ENCODE measurements at regions not wholly inside any gene's neighbourhood (a gene's known extent, or its start where the extent isn't known, plus 50 kb on each side); places are given as distances from the start of the nearest gene placed in this dataset.

- no peaks in the 10 kb centered on the region for H3K4me1 ChIP-seq (ENCODE audit: control insufficient read depth, insufficient read depth, low read length)
- no peaks in the 10 kb centered on the region for H3K27me3 ChIP-seq (ENCODE audit: control insufficient read depth, insufficient read depth, low read length)
- H3K4me3 ChIP-seq (ENCODE audit: low read length), result no peak overlapping the region
- 100% methylated on average over 1 of the region's 7 CpGs for WGBS (ENCODE audit: insufficient coverage, insufficient read length)
- no peaks in the 10 kb centered on the region for H3K36me3 ChIP-seq (ENCODE audit: control insufficient read depth, insufficient read depth, low read length)
- no peak for DNase-seq (ENCODE audit: low read depth, low spot score)
- no peaks in the 10 kb centered on the region for H3K9me3 ChIP-seq (ENCODE audit: control insufficient read depth, insufficient read depth, low read length)
- H3K27ac ChIP-seq (ENCODE audit: low read length), result no peak overlapping the region
These were observed 967.4 kb downstream of the EFNB2 start for GRCh38 chr13:105567951-105568525.

- H3K4me3 ChIP-seq (ENCODE audit: low read length), result no peak overlapping the region
- H3K9me3 ChIP-seq (ENCODE audit: control insufficient read depth, insufficient read depth, low read length), result no peaks in the 10 kb centered on the region; the same call in 1 of the 2 replicates
- no peaks in the 10 kb centered on the region for H3K27me3 ChIP-seq (ENCODE audit: control insufficient read depth, insufficient read depth, low read length)
- no peak for DNase-seq (ENCODE audit: low read depth, low spot score)
- no peak overlapping the region for H3K27ac ChIP-seq (ENCODE audit: low read length)
- WGBS (ENCODE audit: insufficient coverage, insufficient read length), result no CpG with 5 or more reads among the region's 3 CpGs
- no peaks in the 10 kb centered on the region for H3K36me3 ChIP-seq (ENCODE audit: control insufficient read depth, insufficient read depth, low read length)
- no peaks in the 10 kb centered on the region for H3K4me1 ChIP-seq (ENCODE audit: control insufficient read depth, insufficient read depth, low read length)
These were observed 970.2 kb downstream of the EFNB2 start for GRCh38 chr13:105565136-105565727.

GRCh38 chr13:105552078-105552477 is 983.4 kb downstream of the EFNB2 start:
- H3K9me3 ChIP-seq (ENCODE audit: control insufficient read depth, insufficient read depth, low read length), result no peaks in the 10 kb centered on the region
- H3K27ac ChIP-seq (ENCODE audit: low read length), result no peak overlapping the region
- H3K4me3 ChIP-seq (ENCODE audit: low read length), result no peak overlapping the region
- no peaks in the 10 kb centered on the region for H3K4me1 ChIP-seq (ENCODE audit: control insufficient read depth, insufficient read depth, low read length)
- H3K27me3 ChIP-seq (ENCODE audit: control insufficient read depth, insufficient read depth, low read length), result no peaks in the 10 kb centered on the region
- no CpG with 5 or more reads among the region's 12 CpGs for WGBS (ENCODE audit: insufficient coverage, insufficient read length)
- no peaks in the 10 kb centered on the region for H3K36me3 ChIP-seq (ENCODE audit: control insufficient read depth, insufficient read depth, low read length)
- DNase-seq (ENCODE audit: low read depth, low spot score), result no peak

GRCh38 chr13:105547851-105548250 is 987.6 kb downstream of the EFNB2 start:
- Histone ChIP-seq H3K36me3 (ENCODE audit: control insufficient read depth, insufficient read depth, low read length) (no peaks in the 10 kb centered on the region), H3K27me3 (ENCODE audit: control insufficient read depth, insufficient read depth, low read length) (no peaks in the 10 kb centered on the region), H3K4me1 (ENCODE audit: control insufficient read depth, insufficient read depth, low read length) (no peaks in the 10 kb centered on the region), H3K9me3 (ENCODE audit: control insufficient read depth, insufficient read depth, low read length) (no peaks in the 10 kb centered on the region), H3K4me3 (ENCODE audit: low read length) (no peak overlapping the region), H3K27ac (ENCODE audit: low read length) (no peak overlapping the region)
- DNase-seq (ENCODE audit: low read depth, low spot score), result no peak
- WGBS (ENCODE audit: insufficient coverage, insufficient read length), result no CpG with 5 or more reads among the region's 3 CpGs

- no CpG with 5 or more reads among the region's 5 CpGs for WGBS (ENCODE audit: insufficient coverage, insufficient read length)
- no peaks in the 10 kb centered on the region for H3K36me3 ChIP-seq (ENCODE audit: control insufficient read depth, insufficient read depth, low read length)
- H3K4me3 ChIP-seq (ENCODE audit: low read length), result no peak overlapping the region
- H3K27me3 ChIP-seq (ENCODE audit: control insufficient read depth, insufficient read depth, low read length), result no peaks in the 10 kb centered on the region
- DNase-seq (ENCODE audit: low read depth, low spot score), result no peak
- H3K9me3 ChIP-seq (ENCODE audit: control insufficient read depth, insufficient read depth, low read length), result no peaks in the 10 kb centered on the region
- no peaks in the 10 kb centered on the region for H3K4me1 ChIP-seq (ENCODE audit: control insufficient read depth, insufficient read depth, low read length)
- no peak overlapping the region for H3K27ac ChIP-seq (ENCODE audit: low read length)
These were observed 989.7 kb downstream of the EFNB2 start for GRCh38 chr13:105545811-105546210.

GRCh38 chr13:105543742-105544141 is 991.7 kb downstream of the EFNB2 start:
- no peak overlapping the region for H3K27ac ChIP-seq (ENCODE audit: low read length)
- H3K4me3 ChIP-seq (ENCODE audit: low read length), result no peak overlapping the region
- H3K9me3 ChIP-seq (ENCODE audit: control insufficient read depth, insufficient read depth, low read length), result no peaks in the 10 kb centered on the region
- no CpG with 5 or more reads among the region's 2 CpGs for WGBS (ENCODE audit: insufficient coverage, insufficient read length)
- H3K36me3 ChIP-seq (ENCODE audit: control insufficient read depth, insufficient read depth, low read length), result no peaks in the 10 kb centered on the region
- DNase-seq (ENCODE audit: low read depth, low spot score), result no peak
- no peaks in the 10 kb centered on the region for H3K27me3 ChIP-seq (ENCODE audit: control insufficient read depth, insufficient read depth, low read length)
- no peaks in the 10 kb centered on the region for H3K4me1 ChIP-seq (ENCODE audit: control insufficient read depth, insufficient read depth, low read length)

GRCh38 chr13:105541565-105541964 is 993.9 kb downstream of the EFNB2 start:
- no peaks in the 10 kb centered on the region for H3K27me3 ChIP-seq (ENCODE audit: control insufficient read depth, insufficient read depth, low read length)
- H3K9me3 ChIP-seq (ENCODE audit: control insufficient read depth, insufficient read depth, low read length), result no peaks in the 10 kb centered on the region
- no peak for DNase-seq (ENCODE audit: low read depth, low spot score)
- H3K36me3 ChIP-seq (ENCODE audit: control insufficient read depth, insufficient read depth, low read length), result no peaks in the 10 kb centered on the region
- H3K27ac ChIP-seq (ENCODE audit: low read length), result no peak overlapping the region
- no CpG with 5 or more reads among the region's 2 CpGs for WGBS (ENCODE audit: insufficient coverage, insufficient read length)
- H3K4me3 ChIP-seq (ENCODE audit: low read length), result no peak overlapping the region
- no peaks in the 10 kb centered on the region for H3K4me1 ChIP-seq (ENCODE audit: control insufficient read depth, insufficient read depth, low read length)

GRCh38 chr13:105538346-105538745 is 997.1 kb downstream of the EFNB2 start:
- H3K4me1 ChIP-seq (ENCODE audit: control insufficient read depth, insufficient read depth, low read length), result no peaks in the 10 kb centered on the region
- DNase-seq (ENCODE audit: low read depth, low spot score), result peak; percentile 1
- H3K36me3 ChIP-seq (ENCODE audit: control insufficient read depth, insufficient read depth, low read length), result no peaks in the 10 kb centered on the region
- H3K9me3 ChIP-seq (ENCODE audit: control insufficient read depth, insufficient read depth, low read length), result no peaks in the 10 kb centered on the region
- H3K4me3 ChIP-seq (ENCODE audit: low read length), result no peak overlapping the region
- no peak overlapping the region for H3K27ac ChIP-seq (ENCODE audit: low read length)
- no CpG with 5 or more reads among the region's 4 CpGs for WGBS (ENCODE audit: insufficient coverage, insufficient read length)
- no peaks in the 10 kb centered on the region for H3K27me3 ChIP-seq (ENCODE audit: control insufficient read depth, insufficient read depth, low read length)

GRCh38 chr13:105537113-105537512 is 998.3 kb downstream of the EFNB2 start:
- Histone ChIP-seq H3K9me3 (ENCODE audit: control insufficient read depth, insufficient read depth, low read length) (no peaks in the 10 kb centered on the region), H3K27me3 (ENCODE audit: control insufficient read depth, insufficient read depth, low read length) (no peaks in the 10 kb centered on the region), H3K36me3 (ENCODE audit: control insufficient read depth, insufficient read depth, low read length) (no peaks in the 10 kb centered on the region), H3K4me3 (ENCODE audit: low read length) (no peak overlapping the region), H3K4me1 (ENCODE audit: control insufficient read depth, insufficient read depth, low read length) (no peaks in the 10 kb centered on the region), H3K27ac (ENCODE audit: low read length) (no peak overlapping the region)
- DNase-seq (ENCODE audit: low read depth, low spot score), result no peak
- no CpG with 5 or more reads among the region's 7 CpGs for WGBS (ENCODE audit: insufficient coverage, insufficient read length)

GRCh38 chr13:105530468-105530867 is 1005.0 kb downstream of the EFNB2 start:
- H3K9me3 ChIP-seq (ENCODE audit: control insufficient read depth, insufficient read depth, low read length), result no peaks in the 10 kb centered on the region
- no peak overlapping the region for H3K4me3 ChIP-seq (ENCODE audit: low read length)
- WGBS (ENCODE audit: insufficient coverage, insufficient read length), result no CpG with 5 or more reads among the region's 3 CpGs
- H3K4me1 ChIP-seq (ENCODE audit: control insufficient read depth, insufficient read depth, low read length), result no peaks in the 10 kb centered on the region
- H3K36me3 ChIP-seq (ENCODE audit: control insufficient read depth, insufficient read depth, low read length), result no peaks in the 10 kb centered on the region
- no peak overlapping the region for H3K27ac ChIP-seq (ENCODE audit: low read length)
- H3K27me3 ChIP-seq (ENCODE audit: control insufficient read depth, insufficient read depth, low read length), result no peaks in the 10 kb centered on the region
- no peak for DNase-seq (ENCODE audit: low read depth, low spot score)

GRCh38 chr13:105527127-105527526 is 1008.3 kb downstream of the EFNB2 start:
- H3K9me3 ChIP-seq (ENCODE audit: control insufficient read depth, insufficient read depth, low read length), result no peaks in the 10 kb centered on the region
- H3K4me1 ChIP-seq (ENCODE audit: control insufficient read depth, insufficient read depth, low read length), result no peaks in the 10 kb centered on the region
- H3K27ac ChIP-seq (ENCODE audit: low read length), result no peak overlapping the region
- no CpG with 5 or more reads among the region's 5 CpGs for WGBS (ENCODE audit: insufficient coverage, insufficient read length)
- H3K4me3 ChIP-seq (ENCODE audit: low read length), result no peak overlapping the region
- no peaks in the 10 kb centered on the region for H3K36me3 ChIP-seq (ENCODE audit: control insufficient read depth, insufficient read depth, low read length)
- no peaks in the 10 kb centered on the region for H3K27me3 ChIP-seq (ENCODE audit: control insufficient read depth, insufficient read depth, low read length)
- DNase-seq (ENCODE audit: low read depth, low spot score), result no peak

All from iPS DF 6.9 (cell line).